ENCODE measurements at regions not wholly inside any gene's neighbourhood (a gene's known extent, or its start where the extent isn't known, plus 50 kb on each side); places are given as distances from the start of the nearest gene placed in this dataset.
A peak's percentile ranks its signal among the peaks of the same experiment; 100 is the strongest.
"Not testable (repeated sequence)": the region's sequence is repeated elsewhere in the genome, so short reads cannot be mapped to it uniquely, and the experiment has no call there.

DNA sequence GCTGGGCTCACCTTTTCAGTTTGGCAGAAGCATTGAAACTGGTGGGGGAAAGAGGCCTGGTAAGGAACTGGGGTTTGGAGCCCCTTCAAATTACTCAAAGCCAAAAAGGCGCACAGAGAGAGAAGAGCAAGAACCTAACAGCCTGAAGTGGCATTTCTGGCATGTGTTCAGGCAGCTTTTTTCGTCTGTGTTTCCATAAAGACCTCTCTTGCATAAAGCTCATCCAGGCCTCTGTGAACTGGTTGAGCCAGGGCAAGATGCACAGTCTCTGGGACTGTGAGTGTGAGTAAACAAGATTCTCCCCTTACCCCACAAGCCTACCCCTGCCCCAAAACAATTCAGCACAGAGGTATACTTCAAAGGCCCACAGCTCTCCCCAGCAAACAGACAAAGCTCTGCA is 167.8 kb downstream of the QRSL1 start:
- ATAC-seq = no peak

- peak; percentile 63 for ATAC-seq
These were observed 167.4 kb downstream of the QRSL1 start for GRCh38 chr6:106796781-106797180.

DNA sequence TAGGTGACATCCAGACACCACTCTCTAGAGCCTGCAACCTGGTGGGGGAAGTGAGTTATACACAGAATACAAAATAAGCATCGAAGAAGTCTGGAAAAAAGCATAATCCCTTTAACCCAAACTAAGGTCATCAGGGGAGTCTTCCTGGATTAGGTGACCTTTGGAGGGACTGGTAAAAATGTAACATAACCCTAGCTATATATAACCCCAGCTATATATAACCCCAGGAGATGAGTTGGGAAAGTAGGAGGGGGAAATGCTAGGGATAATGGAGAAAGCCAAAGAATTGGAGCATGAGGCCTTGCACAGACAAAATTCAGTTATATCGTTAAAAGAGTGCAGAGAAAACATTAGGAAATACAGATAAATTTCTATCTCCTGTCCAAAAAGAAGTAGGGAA is 164.8 kb downstream of the QRSL1 start:
- no peak for ATAC-seq

DNA sequence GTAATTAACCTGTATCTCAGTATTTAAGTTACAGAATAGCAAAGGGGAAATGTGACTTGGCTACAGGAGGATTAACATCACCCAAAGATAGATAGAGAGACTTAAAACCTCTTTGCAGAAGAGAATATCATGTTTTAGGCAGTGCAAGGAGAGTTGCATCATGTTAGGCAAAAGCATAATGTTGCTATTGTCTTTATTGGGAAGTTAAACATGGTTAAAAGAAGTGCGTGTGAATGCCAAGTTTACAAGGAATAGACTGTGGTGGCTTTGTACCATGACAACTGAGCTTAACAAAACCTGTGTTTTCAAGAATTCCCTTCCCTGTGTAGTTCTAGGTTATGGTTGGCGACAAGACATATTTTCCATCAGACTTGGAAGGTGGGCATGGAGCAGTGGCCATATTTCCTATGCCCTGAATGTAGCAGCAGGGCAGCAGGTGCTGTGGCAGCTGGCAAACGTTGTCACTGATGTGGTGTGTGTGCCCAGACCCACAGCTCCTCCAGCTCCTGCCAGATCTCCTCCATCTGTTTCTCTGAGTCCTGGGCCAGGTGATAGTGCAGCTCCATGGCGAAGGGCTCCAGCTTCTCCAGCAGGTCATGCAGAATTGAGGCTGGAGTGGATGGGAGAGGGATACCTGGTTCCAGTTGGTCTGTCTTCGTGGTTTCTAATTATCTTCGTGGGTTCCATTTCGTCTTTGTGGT is 163.3 kb downstream of the QRSL1 start:
- ATAC-seq = no peak

- no peak for ATAC-seq
These were observed 161.6 kb downstream of the QRSL1 start for GRCh38 chr6:106790935-106791334.

DNA sequence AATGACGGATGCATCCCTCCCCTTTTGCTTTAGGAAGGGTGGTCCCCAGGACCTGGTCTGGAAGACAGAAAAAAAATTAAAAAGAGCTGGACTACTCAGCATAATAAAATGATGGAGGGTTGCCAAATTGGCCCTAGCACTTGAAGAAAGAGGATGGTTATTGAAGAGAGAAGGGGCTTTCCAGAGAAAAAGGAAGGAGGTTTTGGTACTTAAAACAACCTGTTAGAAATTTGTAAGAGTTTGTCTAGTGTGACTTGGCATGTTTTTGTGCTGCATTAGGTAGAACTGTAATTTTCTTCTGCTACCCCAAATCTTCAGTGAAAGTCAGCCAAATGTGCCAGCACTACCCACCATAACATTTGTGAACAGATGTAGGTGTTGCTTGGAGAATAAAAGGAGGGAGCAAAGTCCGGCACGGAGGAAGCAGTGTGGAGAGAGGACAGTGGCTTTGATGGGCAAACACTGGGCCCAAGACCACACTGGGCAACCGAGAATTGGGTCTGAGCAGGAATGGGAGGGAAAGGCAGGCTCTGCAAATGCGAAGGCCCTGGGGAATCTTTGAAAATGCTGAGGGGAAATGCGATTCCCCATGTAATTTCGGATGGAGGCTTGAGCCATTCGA is 160.9 kb downstream of the QRSL1 start:
- no peak for ATAC-seq

DNA sequence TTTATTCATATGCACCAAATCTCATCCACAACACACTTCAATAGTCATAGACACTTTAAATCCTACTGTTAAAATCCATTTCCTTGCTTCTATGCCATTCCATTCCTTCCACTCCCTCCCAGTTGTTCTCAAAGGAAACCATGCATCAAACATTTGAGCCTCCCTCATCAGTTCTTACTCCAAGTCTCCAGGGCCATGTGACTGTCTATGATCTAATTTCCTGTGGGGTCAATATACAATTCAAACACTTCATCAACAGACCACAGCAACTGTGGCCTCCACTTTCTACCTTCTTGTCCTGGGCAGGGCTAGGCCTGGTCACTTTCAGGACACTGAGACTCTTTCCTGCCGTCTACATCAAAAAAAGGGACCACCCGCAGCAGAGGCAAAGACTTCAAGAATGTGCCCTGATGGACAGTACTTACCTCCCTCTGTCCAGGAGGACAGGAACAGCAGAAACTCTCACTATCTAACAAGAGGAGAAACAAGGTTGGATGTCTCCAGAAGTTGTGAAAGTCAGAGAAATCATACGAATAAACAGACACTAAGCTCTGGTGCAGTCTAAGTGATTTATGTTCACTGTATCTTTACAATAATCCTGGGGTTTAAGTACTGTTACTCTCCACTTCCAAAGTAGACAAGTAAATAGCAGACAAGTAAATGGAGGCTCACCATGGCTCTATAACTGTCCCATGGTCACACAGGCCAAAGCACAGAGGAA is 160.2 kb downstream of the QRSL1 start:
- ATAC-seq = peak; percentile 13

- ATAC-seq = no peak
These were observed 159.4 kb downstream of the QRSL1 start for GRCh38 chr6:106788761-106789160.

- no peak for ATAC-seq
These were observed 158.2 kb downstream of the QRSL1 start for GRCh38 chr6:106787327-106788196.

DNA sequence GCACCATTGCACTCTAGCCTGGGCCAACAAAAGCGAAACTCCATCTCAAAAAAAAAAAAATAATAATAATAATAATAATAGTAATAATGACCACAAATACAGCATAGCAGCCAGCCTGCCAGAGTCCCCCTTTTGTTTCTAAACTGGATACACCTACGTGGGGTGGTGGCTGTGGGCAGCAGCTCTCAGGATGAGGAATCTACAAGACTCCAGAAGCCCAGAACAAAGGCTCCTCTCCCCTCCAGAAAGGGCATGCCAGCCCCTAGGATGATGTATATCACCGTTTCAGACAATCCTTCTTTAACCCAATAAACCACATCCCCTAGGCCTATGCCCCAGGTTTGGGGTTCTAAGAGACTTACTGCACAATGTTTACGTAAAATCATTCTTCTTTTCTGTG is 155.9 kb downstream of the QRSL1 start:
- ATAC-seq = no peak

GRCh38 chr6:106783640-106784566 is 154.5 kb downstream of the QRSL1 start:
- peak; percentile 94 for ATAC-seq

DNA sequence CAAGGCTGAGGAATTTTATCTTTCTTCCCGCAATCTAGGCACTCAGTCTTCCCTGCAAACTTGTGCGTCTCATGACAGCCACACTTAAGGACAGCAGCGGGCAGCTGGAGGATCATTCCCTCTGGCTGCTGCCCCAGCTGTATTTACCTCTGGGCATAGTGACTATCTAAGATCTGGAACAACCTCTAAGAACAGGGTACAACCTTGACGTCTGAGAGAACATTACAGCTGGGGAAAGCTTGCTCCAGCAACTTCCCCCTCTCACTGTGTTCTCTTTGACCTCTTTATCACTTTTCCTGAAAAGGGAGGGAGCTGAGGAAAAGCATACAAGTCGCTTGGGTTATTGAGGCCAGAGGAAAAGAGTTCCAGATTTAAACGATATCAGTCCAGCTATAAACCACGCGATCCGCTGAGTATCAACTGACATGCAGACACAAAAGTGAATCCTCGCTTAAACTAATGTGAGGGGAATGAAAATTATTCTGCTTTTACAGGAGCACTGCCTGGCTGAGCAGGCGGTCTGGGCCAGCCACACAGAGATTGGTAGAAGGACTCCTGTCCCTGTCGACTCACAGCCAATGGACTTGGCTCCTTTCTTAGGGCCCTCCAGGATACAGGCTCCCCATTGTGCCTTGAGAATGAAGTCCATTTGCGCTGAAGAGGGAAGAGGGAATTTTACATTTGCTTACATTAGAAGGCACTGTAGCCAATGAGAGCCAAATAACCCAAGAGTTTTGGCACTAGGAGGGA is 153.3 kb downstream of the QRSL1 start:
- ATAC-seq = no peak

DNA sequence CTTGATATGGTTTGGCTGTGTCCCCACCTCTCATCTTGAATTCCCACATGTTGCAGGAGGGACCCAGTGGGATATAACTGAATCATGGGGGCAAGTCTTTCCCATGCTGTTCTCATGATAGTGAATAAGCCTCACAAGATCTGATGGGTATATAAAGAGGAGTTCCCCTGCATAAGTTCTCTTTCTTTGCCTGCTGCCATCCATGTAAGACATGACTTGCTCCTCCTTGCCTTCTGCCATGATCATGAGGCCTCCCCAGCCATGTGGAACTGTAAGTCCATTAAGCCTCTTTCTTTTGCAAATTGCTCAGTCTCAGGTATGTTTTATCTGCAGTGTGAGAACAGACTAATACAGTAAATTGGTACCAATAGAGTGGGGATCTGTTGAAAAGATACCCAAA is 150.2 kb downstream of the QRSL1 start:
- not testable (repeated sequence) for ATAC-seq

GRCh38 chr6:106778943-106779342 is 149.6 kb downstream of the QRSL1 start:
- ATAC-seq = no peak

- ATAC-seq = peak; percentile 7
These were observed 144.7 kb downstream of the QRSL1 start for GRCh38 chr6:106773996-106774629.

GRCh38 chr6:106773522-106773921 is 144.1 kb downstream of the QRSL1 start:
- peak; percentile 88 for ATAC-seq

DNA sequence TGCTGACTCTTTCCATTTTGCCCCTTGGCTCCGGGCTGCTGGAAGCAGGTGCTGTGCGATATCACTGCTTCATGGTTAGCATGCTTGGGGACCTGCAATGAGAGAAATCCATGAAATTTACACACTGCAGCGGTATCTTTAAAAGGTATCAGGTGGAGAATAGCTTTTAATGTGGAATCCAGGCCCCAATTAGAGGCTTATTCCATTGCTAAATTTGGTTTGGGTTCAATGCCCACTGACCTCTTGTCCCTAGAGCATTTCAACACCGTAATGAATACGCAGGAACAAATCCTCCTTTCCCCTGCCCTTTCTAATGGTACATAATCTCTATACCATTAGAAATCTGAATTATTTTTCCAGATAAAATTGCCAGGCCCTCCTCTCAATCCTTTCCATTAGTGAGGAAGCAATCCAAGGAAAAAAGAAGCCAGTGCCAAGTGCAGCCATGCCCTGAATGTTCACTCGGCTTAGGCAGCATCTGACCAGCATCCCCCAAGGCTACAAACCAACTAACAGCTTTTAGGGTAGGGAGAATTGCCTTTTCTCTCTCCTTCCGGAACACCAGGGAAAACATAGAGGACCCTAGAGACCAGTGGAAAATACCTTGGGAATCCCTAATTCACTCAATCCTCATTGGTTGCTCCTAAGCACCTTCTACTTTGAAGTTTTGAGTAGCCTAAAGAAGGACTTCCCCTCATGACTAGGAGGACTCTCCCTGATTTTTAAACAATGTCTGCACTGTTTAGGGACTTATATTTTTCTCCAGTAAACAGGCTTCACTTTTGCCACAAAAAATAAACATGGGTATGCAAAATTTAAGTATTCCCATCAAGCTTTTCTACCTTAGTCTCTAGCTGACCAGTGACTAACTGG is 143.1 kb downstream of the QRSL1 start:
- ATAC-seq = no peak

GRCh38 chr6:106771822-106772221 is 142.4 kb downstream of the QRSL1 start:
- no peak for ATAC-seq

GRCh38 chr6:106770663-106771062 is 141.3 kb downstream of the QRSL1 start:
- no peak for ATAC-seq
